ENCODE measurements at regions not wholly inside any gene's neighbourhood (a gene's known extent, or its start where the extent isn't known, plus 50 kb on each side); places are given as distances from the start of the nearest gene placed in this dataset.

DNA sequence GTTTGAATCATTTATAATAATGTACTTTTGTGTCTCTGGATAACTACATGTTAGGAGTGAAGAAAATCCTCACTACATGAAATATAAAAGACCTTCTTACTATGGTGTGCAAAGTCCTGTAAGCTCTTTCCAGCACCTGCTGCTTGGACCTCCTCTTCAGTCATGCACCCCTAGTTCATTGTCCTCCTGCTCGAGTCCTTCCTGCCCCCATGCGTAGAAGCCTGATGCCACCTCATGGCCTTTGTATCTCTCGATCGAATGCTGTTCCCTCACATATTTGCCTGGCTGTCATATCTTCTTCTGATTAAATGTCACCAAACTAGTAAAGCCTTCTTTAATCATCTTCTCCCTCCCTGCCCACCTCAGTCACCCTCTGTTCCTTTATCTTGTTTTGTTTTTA lies 49.9 kb upstream of the SUCLG2 start:
- no peak for DNase-seq

Data from muscle of back (tissue), 3 donors.